ENCODE measurements at regions not wholly inside any gene's neighbourhood (a gene's known extent, or its start where the extent isn't known, plus 50 kb on each side); places are given as distances from the start of the nearest gene placed in this dataset.

GRCh38 chr11:19567996-19568395, 144.6 kb upstream of the NAV2 start (continued):
- TF ChIP-seq CHD7 (IDR thresholded peaks at IDR 0.05; ENCODE audit: insufficient replicate concordance, low read length) = no peak
